ENCODE measurements at regions not wholly inside any gene's neighbourhood (a gene's known extent, or its start where the extent isn't known, plus 50 kb on each side); places are given as distances from the start of the nearest gene placed in this dataset.
"Not testable (repeated sequence)": the region's sequence is repeated elsewhere in the genome, so short reads cannot be mapped to it uniquely, and the experiment has no call there.

- DNase-seq (no peak), ATAC-seq (no peak)
- 30% methylated on average over 4 of the region's 5 CpGs for WGBS (ENCODE audit: insufficient coverage, low coverage, low lambda C conversion rate, missing lambda C conversion rate)
- Histone ChIP-seq H3K4me1 (no peaks in the 10 kb centered on the region), H3K36me3 (no peaks in the 10 kb centered on the region), H3K9me3 (no peaks in the 10 kb centered on the region), H3K27ac (no peak overlapping the region), H3K27me3 (no peaks in the 10 kb centered on the region), H3K4me3 (no peak overlapping the region)
- intact Hi-C loops (cut with DNase I), result no loop called here
- no peak for TF ChIP-seq POLR2A (IDR thresholded peaks at IDR 0.05)
- TF ChIP-seq CTCF (IDR thresholded peaks at IDR 0.05), result no peak
Observed at GRCh38 chr7:131931370-131931769, 374.9 kb upstream of the PODXL start.

- ATAC-seq (no peak), DNase-seq (no peak)
- H3K4me1 ChIP-seq, result no peaks in the 10 kb centered on the region
- no peaks in the 10 kb centered on the region for H3K9me3 ChIP-seq
- intact Hi-C loops (cut with DNase I), result no loop called here
- no peak overlapping the region for H3K27ac ChIP-seq
- no peaks in the 10 kb centered on the region for H3K27me3 ChIP-seq
- no peaks in the 10 kb centered on the region for H3K36me3 ChIP-seq
- TF ChIP-seq POLR2A (IDR thresholded peaks at IDR 0.05) (no peak), CTCF (IDR thresholded peaks at IDR 0.05) (no peak)
- H3K4me3 ChIP-seq, result no peak overlapping the region
Observed at GRCh38 chr7:131929632-131930031, 373.2 kb upstream of the PODXL start.

GRCh38 chr7:131927770-131928423 is 371.5 kb upstream of the PODXL start:
- no peaks in the 10 kb centered on the region for H3K4me1 ChIP-seq
- H3K27me3 ChIP-seq, result no peaks in the 10 kb centered on the region
- DNase-seq, result no peak
- H3K36me3 ChIP-seq, result no peaks in the 10 kb centered on the region
- intact Hi-C loops (cut with DNase I), result no loop called here
- no peak overlapping the region for H3K27ac ChIP-seq
- ATAC-seq, result no peak
- no peak overlapping the region for H3K4me3 ChIP-seq
- 41% methylated on average over 6 of the region's 12 CpGs for WGBS (ENCODE audit: insufficient coverage, low coverage, low lambda C conversion rate, missing lambda C conversion rate)
- TF ChIP-seq POLR2A (IDR thresholded peaks at IDR 0.05) (no peak), CTCF (IDR thresholded peaks at IDR 0.05) (no peak)
- no peaks in the 10 kb centered on the region for H3K9me3 ChIP-seq

- Histone ChIP-seq H3K9me3 (no peaks in the 10 kb centered on the region), H3K27ac (no peak overlapping the region), H3K27me3 (no peaks in the 10 kb centered on the region), H3K4me3 (no peak overlapping the region), H3K4me1 (no peaks in the 10 kb centered on the region), H3K36me3 (no peaks in the 10 kb centered on the region)
- TF ChIP-seq CTCF (IDR thresholded peaks at IDR 0.05) (no peak), POLR2A (IDR thresholded peaks at IDR 0.05) (no peak)
- intact Hi-C loops (cut with DNase I), result no loop called here
- DNase-seq (no peak), ATAC-seq (no peak)
Observed at GRCh38 chr7:131925636-131926035, 369.2 kb upstream of the PODXL start.

- Histone ChIP-seq H3K27me3 (no peaks in the 10 kb centered on the region), H3K9me3 (no peaks in the 10 kb centered on the region), H3K4me1 (no peaks in the 10 kb centered on the region), H3K36me3 (no peaks in the 10 kb centered on the region), H3K27ac (no peak overlapping the region), H3K4me3 (no peak overlapping the region)
- ATAC-seq (no peak), DNase-seq (no peak)
- 65% methylated on average over 3 of the region's 3 CpGs for WGBS (ENCODE audit: insufficient coverage, low coverage, low lambda C conversion rate, missing lambda C conversion rate)
- TF ChIP-seq CTCF (IDR thresholded peaks at IDR 0.05), result no peak
- TF ChIP-seq POLR2A (IDR thresholded peaks at IDR 0.05), result no peak
- intact Hi-C loops (cut with DNase I), result no loop called here
Observed at GRCh38 chr7:131924857-131925256, 368.4 kb upstream of the PODXL start.

- H3K27ac ChIP-seq; H3K36me3 ChIP-seq; H3K4me1 ChIP-seq; DNase-seq; H3K27me3 ChIP-seq; H3K9me3 ChIP-seq; intact Hi-C loops (cut with DNase I); ATAC-seq; H3K4me3 ChIP-seq: not testable (repeated sequence)
- 82% methylated on average over 10 of the region's 10 CpGs for WGBS (ENCODE audit: insufficient coverage, low coverage, low lambda C conversion rate, missing lambda C conversion rate)
Observed at GRCh38 chr7:131922948-131923347, 366.5 kb upstream of the PODXL start.

All from right lobe of liver (tissue), 6 donors.